SU-DHL-6 (cell line): ENCODE measurements at regions not wholly inside any gene's neighbourhood (a gene's known extent, or its start where the extent isn't known, plus 50 kb on each side); places are given as distances from the start of the nearest gene placed in this dataset.

Source experiments
- CTCF ChIP-seq: fragments of 200-600 bp; sonication (generic); IDR thresholded peaks from one replicate; pipeline ENCODE4 v1.5.1; 2017; ENCODE audit warnings: antibody characterized with exemption, mild to moderate bottlenecking, low read length, moderate library complexity; ENCODE audit not compliant: insufficient read depth, poor library complexity, severe bottlenecking
- EZH2phosphoT487 ChIP-seq: fragments of 200-600 bp; sonication (generic), shearing (Covaris generic); conservative IDR thresholded peaks from 2 replicates; pipeline ENCODE4 v1.6.1; 2018; ENCODE audit warnings: mild to moderate bottlenecking, antibody characterized with exemption, low read length, moderate library complexity, mixed read lengths

- TF ChIP-seq CTCF (no peak), EZH2phosphoT487 (no peak)
Observed at GRCh38 chr5:96338091-96338490, 95.0 kb downstream of the PCSK1 start.
